ENCODE measurements at regions not wholly inside any gene's neighbourhood (a gene's known extent, or its start where the extent isn't known, plus 50 kb on each side); places are given as distances from the start of the nearest gene placed in this dataset.

DNA sequence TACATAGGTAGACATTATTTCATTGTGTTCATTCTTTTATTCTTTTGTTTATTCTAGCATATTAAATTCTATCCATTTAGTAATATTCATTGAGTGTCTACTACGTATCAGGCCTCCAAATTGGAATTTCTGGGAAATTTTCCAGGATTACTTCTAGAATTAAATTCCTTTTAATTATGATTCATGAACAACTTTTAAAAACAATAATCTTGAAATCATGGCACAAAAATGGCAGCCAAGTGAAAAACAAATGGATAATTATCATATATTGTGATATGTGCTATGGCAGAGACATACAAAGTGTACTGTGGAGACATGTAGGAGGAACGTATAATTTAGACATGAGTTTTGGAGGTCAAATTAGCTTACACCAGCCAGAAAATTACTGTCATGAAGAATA is 868.5 kb downstream of the FAT4 start:
- TF ChIP-seq CTCF (IDR thresholded peaks at IDR 0.05) = no peak
- TF ChIP-seq POLR2AphosphoS5 (IDR thresholded peaks at IDR 0.05; ENCODE audit: insufficient read depth in 1 of 2, low read depth in 1 of 2) = no peak
- no peak for TF ChIP-seq POLR2A (IDR thresholded peaks at IDR 0.05)
